GM06990 (cell line): ENCODE measurements at regions not wholly inside any gene's neighbourhood (a gene's known extent, or its start where the extent isn't known, plus 50 kb on each side); places are given as distances from the start of the nearest gene placed in this dataset.

ENCODE experiments used
- DNase-seq: peaks from one replicate; pipeline ENCODE4 v3.0.0-alpha.2; 2011; ENCODE audit not compliant: insufficient read length; ENCODE audit errors: extremely low read depth
- H3K27me3 ChIP-seq: replicated peaks from 2 replicates; pipeline ENCODE4 v1.6.0; 2011; ENCODE audit warnings: low read length; ENCODE audit not compliant: control insufficient read depth, insufficient read depth
- H3K36me3 ChIP-seq: 2 replicates; pipeline ENCODE4 v1.5.1; 2011; ENCODE audit warnings: low read length; ENCODE audit not compliant: control insufficient read depth, insufficient read depth
- H3K4me3 ChIP-seq: replicated peaks from 2 replicates; pipeline ENCODE4 v1.5.1; 2011; ENCODE audit warnings: low read depth, mild to moderate bottlenecking, control low read depth, low read length
- TF ChIP-seq, protein P1 (sequence below): IDR thresholded peaks from 2 replicates; pipeline ENCODE4 v1.5.1; 2011; ENCODE audit warnings: low read length, control low read depth, mild to moderate bottlenecking, inconsistent platforms; ENCODE audit not compliant: insufficient read depth, poor library complexity, severe bottlenecking

- no peaks in the 10 kb centered on the region for H3K27me3 ChIP-seq
- TF ChIP-seq, protein P1, sequence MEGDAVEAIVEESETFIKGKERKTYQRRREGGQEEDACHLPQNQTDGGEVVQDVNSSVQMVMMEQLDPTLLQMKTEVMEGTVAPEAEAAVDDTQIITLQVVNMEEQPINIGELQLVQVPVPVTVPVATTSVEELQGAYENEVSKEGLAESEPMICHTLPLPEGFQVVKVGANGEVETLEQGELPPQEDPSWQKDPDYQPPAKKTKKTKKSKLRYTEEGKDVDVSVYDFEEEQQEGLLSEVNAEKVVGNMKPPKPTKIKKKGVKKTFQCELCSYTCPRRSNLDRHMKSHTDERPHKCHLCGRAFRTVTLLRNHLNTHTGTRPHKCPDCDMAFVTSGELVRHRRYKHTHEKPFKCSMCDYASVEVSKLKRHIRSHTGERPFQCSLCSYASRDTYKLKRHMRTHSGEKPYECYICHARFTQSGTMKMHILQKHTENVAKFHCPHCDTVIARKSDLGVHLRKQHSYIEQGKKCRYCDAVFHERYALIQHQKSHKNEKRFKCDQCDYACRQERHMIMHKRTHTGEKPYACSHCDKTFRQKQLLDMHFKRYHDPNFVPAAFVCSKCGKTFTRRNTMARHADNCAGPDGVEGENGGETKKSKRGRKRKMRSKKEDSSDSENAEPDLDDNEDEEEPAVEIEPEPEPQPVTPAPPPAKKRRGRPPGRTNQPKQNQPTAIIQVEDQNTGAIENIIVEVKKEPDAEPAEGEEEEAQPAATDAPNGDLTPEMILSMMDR = no peak
- H3K36me3 ChIP-seq = no peaks in the 10 kb centered on the region
- DNase-seq = no peak
- no peak overlapping the region for H3K4me3 ChIP-seq
Measured at GRCh38 chr6:85169189-85169588, 280.7 kb upstream of the NT5E start.

DNA sequence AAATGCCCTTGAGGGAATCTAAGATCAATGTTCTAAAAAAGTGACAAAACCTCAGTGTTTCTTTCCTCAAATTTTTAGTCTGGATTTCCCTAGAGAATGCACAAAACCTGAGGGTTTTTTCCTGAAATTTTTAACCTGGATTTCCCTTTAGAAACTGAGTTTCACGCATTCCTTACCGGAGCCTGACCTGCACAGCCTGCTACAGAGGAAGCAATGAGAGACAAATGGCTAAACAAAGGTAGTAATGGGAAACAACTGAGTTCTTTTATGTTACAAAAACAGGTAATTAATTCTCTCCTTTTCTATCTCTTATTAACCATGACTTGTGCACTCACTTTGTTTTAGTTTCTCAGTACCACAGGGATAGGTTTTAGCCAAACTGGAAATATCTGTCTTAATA is 281.7 kb upstream of the NT5E start:
- Histone ChIP-seq H3K36me3 (no peaks in the 10 kb centered on the region), H3K4me3 (no peak overlapping the region), H3K27me3 (no peaks in the 10 kb centered on the region)
- no peak for DNase-seq
- TF ChIP-seq, protein P1 = no peak

GRCh38 chr6:85166114-85166741 is 283.7 kb upstream of the NT5E start:
- no peak for DNase-seq
- H3K36me3 ChIP-seq = no peaks in the 10 kb centered on the region
- H3K4me3 ChIP-seq = no peak overlapping the region
- TF ChIP-seq, protein P1 = no peak
- no peaks in the 10 kb centered on the region for H3K27me3 ChIP-seq

GRCh38 chr6:85163156-85164080 is 286.5 kb upstream of the NT5E start:
- TF ChIP-seq, protein P1 = no peak
- H3K36me3 ChIP-seq = no peaks in the 10 kb centered on the region
- DNase-seq = no peak
- no peak overlapping the region for H3K4me3 ChIP-seq
- H3K27me3 ChIP-seq = no peaks in the 10 kb centered on the region

DNA sequence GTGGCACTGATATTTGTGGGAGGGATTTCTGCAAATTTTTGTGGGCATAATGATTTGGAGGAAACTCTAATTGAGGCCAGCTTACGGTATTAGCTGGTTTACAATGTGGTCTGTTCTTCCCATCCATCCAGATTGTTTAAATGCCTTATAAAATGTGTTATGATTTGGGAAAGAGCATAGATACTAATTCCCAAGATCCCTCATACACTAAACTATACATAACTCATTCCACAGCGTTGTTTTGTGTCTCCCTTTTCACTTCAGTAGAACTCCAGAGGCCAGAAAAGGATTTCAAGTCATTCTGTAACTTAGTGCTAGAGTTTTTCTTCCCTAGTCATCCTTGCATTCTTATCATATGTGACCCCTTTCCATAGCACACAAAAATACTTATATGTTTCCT is 292.6 kb upstream of the NT5E start:
- Histone ChIP-seq H3K4me3 (no peak overlapping the region), H3K36me3 (no peaks in the 10 kb centered on the region), H3K27me3 (no peaks in the 10 kb centered on the region)
- TF ChIP-seq, protein P1 = no peak
- DNase-seq = no peak
